ENCODE measurements at regions not wholly inside any gene's neighbourhood (a gene's known extent, or its start where the extent isn't known, plus 50 kb on each side); places are given as distances from the start of the nearest gene placed in this dataset.

DNA sequence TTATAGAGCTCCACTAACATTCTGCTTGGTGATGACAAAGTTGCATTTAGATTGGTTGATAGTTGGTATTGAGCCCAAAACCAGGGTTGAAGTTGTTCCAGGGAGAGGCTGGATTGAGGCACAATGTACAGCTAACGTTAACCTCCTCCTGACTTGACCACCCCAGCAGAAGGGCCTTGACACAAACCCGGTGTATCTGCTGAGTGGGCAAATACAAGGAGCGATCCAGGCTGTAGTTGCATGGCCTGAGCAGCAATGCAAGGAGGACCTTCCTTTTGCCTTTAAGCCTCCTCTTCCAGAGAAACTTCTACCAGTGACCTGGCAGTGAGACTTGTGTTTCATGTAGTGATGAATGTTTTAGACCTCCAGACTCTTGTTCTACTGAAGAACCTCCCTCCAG lies 66.2 kb upstream of the GAS1 start:
- TF ChIP-seq, protein P1, sequence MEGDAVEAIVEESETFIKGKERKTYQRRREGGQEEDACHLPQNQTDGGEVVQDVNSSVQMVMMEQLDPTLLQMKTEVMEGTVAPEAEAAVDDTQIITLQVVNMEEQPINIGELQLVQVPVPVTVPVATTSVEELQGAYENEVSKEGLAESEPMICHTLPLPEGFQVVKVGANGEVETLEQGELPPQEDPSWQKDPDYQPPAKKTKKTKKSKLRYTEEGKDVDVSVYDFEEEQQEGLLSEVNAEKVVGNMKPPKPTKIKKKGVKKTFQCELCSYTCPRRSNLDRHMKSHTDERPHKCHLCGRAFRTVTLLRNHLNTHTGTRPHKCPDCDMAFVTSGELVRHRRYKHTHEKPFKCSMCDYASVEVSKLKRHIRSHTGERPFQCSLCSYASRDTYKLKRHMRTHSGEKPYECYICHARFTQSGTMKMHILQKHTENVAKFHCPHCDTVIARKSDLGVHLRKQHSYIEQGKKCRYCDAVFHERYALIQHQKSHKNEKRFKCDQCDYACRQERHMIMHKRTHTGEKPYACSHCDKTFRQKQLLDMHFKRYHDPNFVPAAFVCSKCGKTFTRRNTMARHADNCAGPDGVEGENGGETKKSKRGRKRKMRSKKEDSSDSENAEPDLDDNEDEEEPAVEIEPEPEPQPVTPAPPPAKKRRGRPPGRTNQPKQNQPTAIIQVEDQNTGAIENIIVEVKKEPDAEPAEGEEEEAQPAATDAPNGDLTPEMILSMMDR (conservative IDR thresholded peaks at IDR 0.05; ENCODE audit: low read depth, low read length): no peak
- no peak for TF ChIP-seq EZH2phosphoT487 (IDR thresholded peaks at IDR 0.05; ENCODE audit: borderline replicate concordance, low read length)
- no peak for TF ChIP-seq EZH2 (IDR thresholded peaks at IDR 0.05; ENCODE audit: low read length, unreplicated experiment)

Data from PC-3 (cell line).